H9 (cell line): ENCODE measurements at regions not wholly inside any gene's neighbourhood (a gene's known extent, or its start where the extent isn't known, plus 50 kb on each side); places are given as distances from the start of the nearest gene placed in this dataset.
"Not testable (repeated sequence)": the region's sequence is repeated elsewhere in the genome, so short reads cannot be mapped to it uniquely, and the experiment has no call there.

Experiments used
- DNase-seq: peaks from one replicate; pipeline ENCODE4 v3.0.0-alpha.2; 2017
- H2AFZ ChIP-seq: one replicate; pipeline ENCODE4 v1.6.1; 2013; ENCODE audit warnings: mild to moderate bottlenecking, low read length, control low read depth, moderate library complexity
- H2AK5ac ChIP-seq: 2 replicates; pipeline ENCODE4 v1.6.1; 2013; ENCODE audit warnings: low read length, control low read depth, mixed read lengths; ENCODE audit not compliant: insufficient read length
- H2BK120ac ChIP-seq: one replicate; pipeline ENCODE4 v1.6.1; 2013; ENCODE audit warnings: low read depth, mild to moderate bottlenecking, low read length, control low read depth, inconsistent platforms; ENCODE audit not compliant: poor library complexity, severe bottlenecking
- H2BK12ac ChIP-seq: 2 replicates; pipeline ENCODE4 v1.6.1; 2013; ENCODE audit warnings: low read length, control low read depth, mixed read lengths, low read depth; ENCODE audit not compliant: insufficient read length
- H2BK15ac ChIP-seq: 2 replicates; pipeline ENCODE4 v1.6.1; 2013; ENCODE audit warnings: low read depth, low read length, control low read depth
- H2BK20ac ChIP-seq: one replicate; pipeline ENCODE4 v1.6.1; 2013; ENCODE audit warnings: low read depth, mild to moderate bottlenecking, low read length, control low read depth, inconsistent platforms; ENCODE audit not compliant: poor library complexity, severe bottlenecking
- H2BK5ac ChIP-seq: 2 replicates; pipeline ENCODE4 v1.6.1; 2013; ENCODE audit warnings: low read length, control low read depth, mixed read lengths; ENCODE audit not compliant: insufficient read length
- H3K14ac ChIP-seq: 2 replicates; pipeline ENCODE4 v1.6.1; 2013; ENCODE audit warnings: low read length, control low read depth; ENCODE audit not compliant: insufficient read depth
- H3K18ac ChIP-seq: 2 replicates; pipeline ENCODE4 v1.6.1; 2013; ENCODE audit warnings: low read depth, mild to moderate bottlenecking, mixed read lengths, low read length, control low read depth; ENCODE audit not compliant: insufficient read length
- H3K23ac ChIP-seq: 2 replicates; pipeline ENCODE4 v1.6.1; 2013; ENCODE audit warnings: low read length, control low read depth, mixed read lengths, low read depth; ENCODE audit not compliant: insufficient read length
- H3K23me2 ChIP-seq: 2 replicates; pipeline ENCODE4 v1.6.1; 2013; ENCODE audit warnings: low read depth, mild to moderate bottlenecking, mixed read lengths, low read length, control low read depth; ENCODE audit not compliant: insufficient read length, poor library complexity, severe bottlenecking
- H3K27ac ChIP-seq: 2 replicates; pipeline ENCODE4 v1.5.1; 2013; ENCODE audit warnings: low read length, control low read depth, mixed read lengths, low read depth; ENCODE audit not compliant: insufficient read length
- H3K27me3 ChIP-seq: 2 replicates; pipeline ENCODE4 v1.6.1; 2013; ENCODE audit warnings: low read length, control low read depth, inconsistent platforms; ENCODE audit not compliant: insufficient read depth
- H3K4ac ChIP-seq: 2 replicates; pipeline ENCODE4 v1.6.1; 2013; ENCODE audit warnings: low read depth, mild to moderate bottlenecking, control low read depth, inconsistent platforms, low read length, moderate library complexity
- H3K4me1 ChIP-seq: 2 replicates; pipeline ENCODE4 v1.6.1; 2013; ENCODE audit warnings: low read length, control low read depth, inconsistent platforms; ENCODE audit not compliant: insufficient read depth
- H3K4me2 ChIP-seq: 2 replicates; pipeline ENCODE4 v1.6.1; 2013; ENCODE audit warnings: low read length, control low read depth, mixed read lengths; ENCODE audit not compliant: insufficient read length, insufficient read depth
- H3K56ac ChIP-seq: 2 replicates; pipeline ENCODE4 v1.6.1; 2013; ENCODE audit warnings: low read depth, mild to moderate bottlenecking, mixed read lengths, low read length, control low read depth; ENCODE audit not compliant: insufficient read length
- H3K79me1 ChIP-seq: 2 replicates; pipeline ENCODE4 v1.6.1; 2013; ENCODE audit warnings: low read depth, mild to moderate bottlenecking, moderate library complexity, low read length, control low read depth, inconsistent platforms; ENCODE audit not compliant: insufficient read depth, poor library complexity, severe bottlenecking
- H3K79me2 ChIP-seq: 2 replicates; pipeline ENCODE4 v1.6.1; 2013; ENCODE audit warnings: low read length, control low read depth, inconsistent platforms; ENCODE audit not compliant: insufficient read depth
- H3K9ac ChIP-seq: 2 replicates; pipeline ENCODE4 v1.6.1; 2013; ENCODE audit warnings: low read length, control low read depth, mixed read lengths; ENCODE audit not compliant: insufficient read length; ENCODE audit errors: extremely low read depth
- H3K9me3 ChIP-seq: one replicate; pipeline ENCODE4 v1.6.1; 2013; ENCODE audit warnings: low read depth, low read length, inconsistent platforms; ENCODE audit not compliant: control insufficient read depth
- H3T11ph ChIP-seq: one replicate; pipeline ENCODE4 v1.6.1; 2013; ENCODE audit warnings: mild to moderate bottlenecking, low read length, control low read depth, inconsistent platforms
- H4K20me1 ChIP-seq: one replicate; pipeline ENCODE4 v1.6.1; 2013; ENCODE audit not compliant: control insufficient read depth, insufficient read length, insufficient read depth
- H4K5ac ChIP-seq: 2 replicates; pipeline ENCODE4 v1.6.1; 2013; ENCODE audit warnings: low read depth, mild to moderate bottlenecking, mixed read lengths, low read length, control low read depth; ENCODE audit not compliant: insufficient read length
- H4K8ac ChIP-seq: replicated peaks from 2 replicates; pipeline ENCODE4 v1.6.1; 2013; ENCODE audit warnings: low read length, control low read depth, mixed read lengths, low read depth; ENCODE audit not compliant: insufficient read length
- H4K91ac ChIP-seq: 2 replicates; pipeline ENCODE4 v1.6.1; 2013; ENCODE audit warnings: low read depth, mild to moderate bottlenecking, moderate library complexity, mixed read lengths, low read length, control low read depth; ENCODE audit not compliant: insufficient read length
- H3K27ac Mint-ChIP-seq, 3 experiments: 2 replicates in 2 of 3; 3 replicates in 1 of 3; pipeline ENCODE4 v1.8.0; 2020 to 2021; ENCODE audit warnings: mixed read lengths in 3 of 3, mild to moderate bottlenecking in 1 of 3, moderate library complexity in 1 of 3
- H3K27me3 Mint-ChIP-seq: 2 replicates; pipeline ENCODE4 v1.8.0; 2021; ENCODE audit warnings: low read depth, mild to moderate bottlenecking, moderate library complexity, mixed read lengths
- H3K36me3 Mint-ChIP-seq, 3 experiments: 2 replicates in 2 of 3; 3 replicates in 1 of 3; pipeline ENCODE4 v1.8.0; 2020 to 2021; ENCODE audit warnings: low read depth in 3 of 3, mixed read lengths in 3 of 3; ENCODE audit not compliant: insufficient read depth in 1 of 3
- H3K4me1 Mint-ChIP-seq, 2 experiments: 2 replicates each; pipeline ENCODE4 v1.8.0; 2020; ENCODE audit warnings: mixed read lengths in 2 of 2
- H3K4me3 Mint-ChIP-seq, 2 experiments: 2 replicates in 1 of 2; 3 replicates in 1 of 2; pipeline ENCODE4 v1.8.0; 2020 to 2021; ENCODE audit warnings: mild to moderate bottlenecking in 2 of 2, mixed read lengths in 2 of 2, moderate library complexity in 1 of 2
- H3K9me3 Mint-ChIP-seq, 2 experiments: 2 replicates in 1 of 2; 3 replicates in 1 of 2; pipeline ENCODE4 v1.8.0; 2020; ENCODE audit warnings: mild to moderate bottlenecking in 2 of 2, mixed read lengths in 2 of 2, moderate library complexity in 1 of 2
- WGBS: extraction: QIAGEN DNeasy Blood & Tissue Kit; methylation state at CpG from one replicate; pipeline ENCODE4 v1.1.7; 2013; ENCODE audit warnings: missing lambda C conversion rate, low lambda C conversion rate, mixed read lengths; ENCODE audit not compliant: insufficient read length; ENCODE audit errors: extremely low coverage; 5-methylcytosine and 5-hydroxymethylcytosine counted together

- H2BK120ac ChIP-seq, H3K18ac ChIP-seq, H3K27me3 ChIP-seq, H4K91ac ChIP-seq, H3K27ac Mint-ChIP-seq, H3K4me2 ChIP-seq, H3K79me2 ChIP-seq, H2BK15ac ChIP-seq, H3K4me3 Mint-ChIP-seq, H3K27ac ChIP-seq, H3K4me1 ChIP-seq, H3T11ph ChIP-seq, DNase-seq, H2BK12ac ChIP-seq, H3K14ac ChIP-seq, H3K23ac ChIP-seq, H4K5ac ChIP-seq, H2AFZ ChIP-seq, H4K8ac ChIP-seq, H3K56ac ChIP-seq, H3K27me3 Mint-ChIP-seq, H3K9ac ChIP-seq, H3K4me1 Mint-ChIP-seq, H3K9me3 ChIP-seq, H2AK5ac ChIP-seq, H3K23me2 ChIP-seq, H2BK20ac ChIP-seq, H4K20me1 ChIP-seq, H3K4ac ChIP-seq, H3K79me1 ChIP-seq, H2BK5ac ChIP-seq: not testable (repeated sequence)
- H3K9me3 Mint-ChIP-seq: peaks cover 19 to 24% of the 10 kb centered on the region in 2 experiments
- peaks cover 5 to 11% (median 10%) of the 10 kb centered on the region in 3 experiments for H3K36me3 Mint-ChIP-seq
- WGBS: no CpG with 5 or more reads among the region's 2 CpGs
These were observed 51.2 kb upstream of the MB21D2 start for GRCh38 chr3:192968901-192969300.
